Upper lobe of left lung (tissue), 4 donors: ENCODE measurements at regions not wholly inside any gene's neighbourhood (a gene's known extent, or its start where the extent isn't known, plus 50 kb on each side); places are given as distances from the start of the nearest gene placed in this dataset.

Experiments
- CTCF ChIP-seq, 6 experiments: fragments of 450-650 bp in 4 of 6; fragments of 200-600 bp in 2 of 6; sonication (generic) in 2 of 6; IDR thresholded peaks; one replicate each; pipeline ENCODE4 v1.5.1; 2016 to 2019; ENCODE audit warnings: antibody characterized with exemption in 6 of 6
- POLR2AphosphoS5 ChIP-seq, 2 donors: sonication (generic); formaldehyde crosslinking; IDR thresholded peaks; one replicate each; pipeline ENCODE4 v1.5.1; 2017; ENCODE audit warnings: antibody characterized with exemption in 2 of 2

DNA sequence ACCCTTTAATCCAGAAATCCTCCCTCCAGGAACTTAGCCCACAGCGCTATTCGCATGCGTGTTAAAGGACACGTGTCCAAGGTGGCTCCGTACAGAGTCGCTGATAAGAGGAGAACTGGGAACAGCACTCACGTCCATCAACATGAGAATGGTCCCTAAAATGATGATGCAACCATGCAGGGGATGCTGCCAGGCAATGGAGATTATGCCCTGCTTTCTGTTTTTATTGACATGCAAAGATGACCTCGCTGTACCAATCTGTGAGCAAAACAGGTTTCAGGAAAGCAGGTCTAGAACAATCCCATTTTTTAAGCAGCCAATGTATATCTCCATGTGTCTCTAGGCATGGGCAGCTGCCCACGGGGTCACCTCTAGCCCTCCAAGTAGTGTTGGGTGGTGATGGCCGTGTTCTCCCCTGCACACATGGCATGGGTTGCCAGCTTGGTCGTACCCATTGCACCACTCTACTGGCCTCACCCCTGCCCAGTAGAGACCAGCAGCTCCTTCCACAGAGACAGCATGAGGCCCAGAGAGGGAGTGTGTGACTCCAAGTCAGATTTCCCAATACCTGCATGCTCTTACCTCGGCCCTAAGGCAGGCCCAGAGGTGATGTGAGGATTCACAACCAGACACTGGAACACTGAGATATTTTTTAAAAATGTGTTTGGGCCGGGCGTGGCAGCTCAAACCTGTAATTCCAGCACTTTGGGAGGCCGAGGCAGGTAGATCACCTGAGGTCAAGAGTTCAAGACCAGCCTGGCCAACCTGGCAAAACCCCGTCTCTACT lies 68.3 kb upstream of the LINC01488 start:
- TF ChIP-seq POLR2AphosphoS5 (IDR thresholded peaks at IDR 0.05) (no peak), CTCF (IDR thresholded peaks at IDR 0.05) (no peak)
